GM03348 (cell line): ENCODE measurements at regions not wholly inside any gene's neighbourhood (a gene's known extent, or its start where the extent isn't known, plus 50 kb on each side); places are given as distances from the start of the nearest gene placed in this dataset.
"Not testable (repeated sequence)": the region's sequence is repeated elsewhere in the genome, so short reads cannot be mapped to it uniquely, and the experiment has no call there.

Experiments used
- DNase-seq: peaks from one replicate; pipeline ENCODE4 v3.0.0; 2012; ENCODE audit warnings: low spot score

- DNase-seq: no peak
Observed at GRCh38 chr4:75189711-75190335, 256.9 kb downstream of the PARM1 start.

- peak; percentile 16 for DNase-seq
Observed at GRCh38 chr4:75180790-75181776, 248.2 kb downstream of the PARM1 start.

GRCh38 chr4:75180217-75180616 lies 247.3 kb downstream of the PARM1 start:
- no peak for DNase-seq

- DNase-seq: no peak
Observed at GRCh38 chr4:75179510-75179909, 246.6 kb downstream of the PARM1 start.

- no peak for DNase-seq
Observed at GRCh38 chr4:75172551-75172950, 239.6 kb downstream of the PARM1 start.

GRCh38 chr4:75169427-75169826 lies 236.5 kb downstream of the PARM1 start:
- no peak for DNase-seq

- no peak for DNase-seq
Observed at GRCh38 chr4:75169020-75169419, 236.1 kb downstream of the PARM1 start.

- DNase-seq: no peak
Observed at GRCh38 chr4:75168548-75168947, 235.6 kb downstream of the PARM1 start.

GRCh38 chr4:75165100-75165499 lies 232.2 kb downstream of the PARM1 start:
- DNase-seq: not testable (repeated sequence)

- no peak for DNase-seq
Observed at GRCh38 chr4:75158451-75158850, 225.5 kb downstream of the PARM1 start.

GRCh38 chr4:75154994-75155393 lies 222.1 kb downstream of the PARM1 start:
- no peak for DNase-seq

GRCh38 chr4:75146223-75146622 lies 213.3 kb downstream of the PARM1 start:
- DNase-seq: no peak

GRCh38 chr4:75144475-75144874 lies 211.6 kb downstream of the PARM1 start:
- DNase-seq: no peak

GRCh38 chr4:75142850-75143249 lies 209.9 kb downstream of the PARM1 start:
- no peak for DNase-seq

GRCh38 chr4:75142382-75142781 lies 209.5 kb downstream of the PARM1 start:
- DNase-seq: peak; percentile 7

- no peak for DNase-seq
Observed at GRCh38 chr4:75141162-75141561, 208.2 kb downstream of the PARM1 start.

- DNase-seq: no peak
Observed at GRCh38 chr4:75137302-75137701, 204.4 kb downstream of the PARM1 start.

GRCh38 chr4:75135068-75135825 lies 202.3 kb downstream of the PARM1 start:
- no peak for DNase-seq

GRCh38 chr4:75126870-75127269 lies 194.0 kb downstream of the PARM1 start:
- DNase-seq: not testable (repeated sequence)

GRCh38 chr4:75126058-75126457 lies 193.1 kb downstream of the PARM1 start:
- no peak for DNase-seq

GRCh38 chr4:75122424-75123014 lies 189.6 kb downstream of the PARM1 start:
- no peak for DNase-seq

GRCh38 chr4:75118739-75119138 lies 185.8 kb downstream of the PARM1 start:
- no peak for DNase-seq
